IMR-90 (cell line): ENCODE measurements at regions not wholly inside any gene's neighbourhood (a gene's known extent, or its start where the extent isn't known, plus 50 kb on each side); places are given as distances from the start of the nearest gene placed in this dataset.

Source experiments
- FOS ChIP-seq: fragments of 150-350 bp; IDR thresholded peaks from 2 replicates; pipeline ENCODE4 v1.6.1; 2016; ENCODE audit warnings: low read depth, low read length
- MXI1 ChIP-seq: IDR thresholded peaks from 2 replicates; pipeline ENCODE4 v1.6.1; 2012; ENCODE audit warnings: low read depth, mild to moderate bottlenecking, low read length, moderate library complexity, borderline replicate concordance
- POLR2A ChIP-seq: IDR thresholded peaks from 2 replicates; pipeline ENCODE4 v1.6.1; 2012; ENCODE audit warnings: mild to moderate bottlenecking, low read depth, low read length
- RAD21 ChIP-seq: IDR thresholded peaks from 2 replicates; pipeline ENCODE4 v1.6.1; 2012; ENCODE audit warnings: low read length, improper control_type of control experiment
- TF ChIP-seq, protein P1 (sequence below): conservative IDR thresholded peaks from 2 replicates; pipeline ENCODE4 v1.5.1; 2012; ENCODE audit warnings: mild to moderate bottlenecking, low read depth, low read length, improper control_type of control experiment
- TF ChIP-seq, protein P2 (sequence below): fragments of 150-350 bp; IDR thresholded peaks from 2 replicates; pipeline ENCODE4 v1.6.1; 2017; ENCODE audit warnings: mild to moderate bottlenecking, antibody characterized with exemption, low read length, low read depth

DNA sequence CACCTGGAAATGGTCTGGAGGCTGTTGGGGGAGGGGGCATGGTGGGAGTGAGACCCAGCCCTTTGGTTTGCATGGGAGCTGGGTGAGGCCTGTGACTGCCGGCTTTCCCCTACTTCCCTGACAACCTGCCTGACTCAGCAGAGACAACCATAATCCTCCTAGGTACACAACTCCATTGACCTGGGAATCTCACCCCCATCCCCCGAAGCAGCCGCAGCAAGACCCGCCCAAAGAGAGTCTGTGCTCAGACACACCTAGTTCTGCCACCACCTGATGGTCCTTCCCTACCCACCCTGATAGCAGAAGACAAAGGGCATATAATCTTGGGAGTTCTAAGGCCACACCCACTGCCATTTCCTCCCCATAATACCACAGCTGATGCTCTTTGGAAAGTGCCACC lies 168.6 kb downstream of the GIPC2 start:
- TF ChIP-seq, protein P1, sequence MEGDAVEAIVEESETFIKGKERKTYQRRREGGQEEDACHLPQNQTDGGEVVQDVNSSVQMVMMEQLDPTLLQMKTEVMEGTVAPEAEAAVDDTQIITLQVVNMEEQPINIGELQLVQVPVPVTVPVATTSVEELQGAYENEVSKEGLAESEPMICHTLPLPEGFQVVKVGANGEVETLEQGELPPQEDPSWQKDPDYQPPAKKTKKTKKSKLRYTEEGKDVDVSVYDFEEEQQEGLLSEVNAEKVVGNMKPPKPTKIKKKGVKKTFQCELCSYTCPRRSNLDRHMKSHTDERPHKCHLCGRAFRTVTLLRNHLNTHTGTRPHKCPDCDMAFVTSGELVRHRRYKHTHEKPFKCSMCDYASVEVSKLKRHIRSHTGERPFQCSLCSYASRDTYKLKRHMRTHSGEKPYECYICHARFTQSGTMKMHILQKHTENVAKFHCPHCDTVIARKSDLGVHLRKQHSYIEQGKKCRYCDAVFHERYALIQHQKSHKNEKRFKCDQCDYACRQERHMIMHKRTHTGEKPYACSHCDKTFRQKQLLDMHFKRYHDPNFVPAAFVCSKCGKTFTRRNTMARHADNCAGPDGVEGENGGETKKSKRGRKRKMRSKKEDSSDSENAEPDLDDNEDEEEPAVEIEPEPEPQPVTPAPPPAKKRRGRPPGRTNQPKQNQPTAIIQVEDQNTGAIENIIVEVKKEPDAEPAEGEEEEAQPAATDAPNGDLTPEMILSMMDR = no peak
- no peak for TF ChIP-seq FOS
- no peak for TF ChIP-seq RAD21
- TF ChIP-seq, protein P2, sequence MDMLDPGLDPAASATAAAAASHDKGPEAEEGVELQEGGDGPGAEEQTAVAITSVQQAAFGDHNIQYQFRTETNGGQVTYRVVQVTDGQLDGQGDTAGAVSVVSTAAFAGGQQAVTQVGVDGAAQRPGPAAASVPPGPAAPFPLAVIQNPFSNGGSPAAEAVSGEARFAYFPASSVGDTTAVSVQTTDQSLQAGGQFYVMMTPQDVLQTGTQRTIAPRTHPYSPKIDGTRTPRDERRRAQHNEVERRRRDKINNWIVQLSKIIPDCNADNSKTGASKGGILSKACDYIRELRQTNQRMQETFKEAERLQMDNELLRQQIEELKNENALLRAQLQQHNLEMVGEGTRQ = no peak
- no peak for TF ChIP-seq MXI1
- no peak for TF ChIP-seq POLR2A
